Hepatocyte (in vitro differentiated cells): ENCODE measurements at regions not wholly inside any gene's neighbourhood (a gene's known extent, or its start where the extent isn't known, plus 50 kb on each side); places are given as distances from the start of the nearest gene placed in this dataset.

Experiments used
- DNase-seq: peaks from one replicate; pipeline ENCODE4 v3.0.0-alpha.2; 2016; ENCODE audit warnings: low spot score
- H2AFZ ChIP-seq: fragments of 200-600 bp; sonication (generic); 2 replicates; pipeline ENCODE4 v1.6.0; 2016; ENCODE audit warnings: antibody characterized with exemption, mild to moderate bottlenecking
- H3K27ac ChIP-seq: fragments of 200-600 bp; sonication (generic); 2 replicates; pipeline ENCODE4 v1.5.1; 2016; ENCODE audit warnings: mild to moderate bottlenecking
- H3K27me3 ChIP-seq: fragments of 200-600 bp; sonication (generic); 2 replicates; pipeline ENCODE4 v1.6.1; 2016
- H3K36me3 ChIP-seq: fragments of 200-600 bp; sonication (generic); replicated peaks from 2 replicates; pipeline ENCODE4 v1.5.1; 2016; ENCODE audit warnings: low read depth; ENCODE audit not compliant: insufficient read depth
- H3K4me1 ChIP-seq: fragments of 200-600 bp; sonication (generic); 2 replicates; pipeline ENCODE4 v1.5.1; 2016; ENCODE audit warnings: mild to moderate bottlenecking, moderate library complexity; ENCODE audit not compliant: insufficient read depth
- H3K4me2 ChIP-seq: fragments of 200-600 bp; sonication (generic); 2 replicates; pipeline ENCODE4 v1.6.0; 2016
- H3K4me3 ChIP-seq: fragments of 200-600 bp; sonication (generic); 2 replicates; pipeline ENCODE4 v1.5.1; 2016; ENCODE audit warnings: mild to moderate bottlenecking
- H3K79me2 ChIP-seq: fragments of 200-600 bp; sonication (generic); 2 replicates; pipeline ENCODE4 v1.6.0; 2017; ENCODE audit warnings: mild to moderate bottlenecking
- H3K9me2 ChIP-seq: fragments of 200-600 bp; sonication (generic); replicated peaks from 2 replicates; pipeline ENCODE4 v1.6.0; 2017; ENCODE audit warnings: mild to moderate bottlenecking; ENCODE audit not compliant: insufficient read depth
- H3K9me3 ChIP-seq: fragments of 200-600 bp; sonication (generic); 2 replicates; pipeline ENCODE4 v1.5.1; 2016; ENCODE audit warnings: low read depth, mild to moderate bottlenecking
- H4K20me1 ChIP-seq: fragments of 200-600 bp; sonication (generic); 2 replicates; pipeline ENCODE4 v1.6.0; 2016; ENCODE audit warnings: mild to moderate bottlenecking; ENCODE audit not compliant: insufficient read depth, poor library complexity, severe bottlenecking
- CTCF ChIP-seq: fragments of 200-600 bp; sonication (generic); IDR thresholded peaks from 2 replicates; pipeline ENCODE4 v1.5.1; 2016; ENCODE audit warnings: antibody characterized with exemption, mild to moderate bottlenecking; ENCODE audit not compliant: poor library complexity
- EZH2 ChIP-seq: fragments of 200-600 bp; sonication (generic); IDR thresholded peaks from 2 replicates; pipeline ENCODE4 v1.6.1; 2016; ENCODE audit warnings: antibody characterized with exemption, mild to moderate bottlenecking, borderline replicate concordance
- EZH2phosphoT487 ChIP-seq: fragments of 200-600 bp; sonication (generic); IDR thresholded peaks from one replicate; pipeline ENCODE4 v1.6.1; 2018; ENCODE audit warnings: antibody characterized with exemption, mild to moderate bottlenecking, low read depth, moderate library complexity; ENCODE audit not compliant: unreplicated experiment, severe bottlenecking
- WGBS: methylation state at CpG from one replicate; pipeline ENCODE4 v1.1.6; 2016; ENCODE audit warnings: low lambda C conversion rate; ENCODE audit errors: missing lambda C conversion rate; 5-methylcytosine and 5-hydroxymethylcytosine counted together

- Histone ChIP-seq H3K4me2 (no peak overlapping the region), H3K27me3 (no peaks in the 10 kb centered on the region), H3K27ac (no peak overlapping the region), H3K36me3 (no peaks in the 10 kb centered on the region), H2AFZ (no peak overlapping the region), H3K9me3 (no peaks in the 10 kb centered on the region), H4K20me1 (no peaks in the 10 kb centered on the region), H3K9me2 (no peaks in the 10 kb centered on the region), H3K4me1 (no peaks in the 10 kb centered on the region), H3K79me2 (no peaks in the 10 kb centered on the region), H3K4me3 (no peak overlapping the region)
- no peak for TF ChIP-seq CTCF
- TF ChIP-seq EZH2phosphoT487, result no peak
- no peak for TF ChIP-seq EZH2
- no peak for DNase-seq
- 94% methylated on average over 4 of the region's 4 CpGs for WGBS
Measured at GRCh38 chr5:68518286-68518685, 302.7 kb downstream of the PIK3R1 start.

- Histone ChIP-seq H3K27me3 (no peaks in the 10 kb centered on the region), H3K36me3 (no peaks in the 10 kb centered on the region), H4K20me1 (no peaks in the 10 kb centered on the region), H3K4me3 (no peak overlapping the region), H3K9me3 (no peaks in the 10 kb centered on the region), H3K27ac (no peak overlapping the region), H2AFZ (no peak overlapping the region), H3K4me2 (no peak overlapping the region), H3K79me2 (no peaks in the 10 kb centered on the region), H3K4me1 (no peaks in the 10 kb centered on the region), H3K9me2 (no peaks in the 10 kb centered on the region)
- no peak for DNase-seq
- 90% methylated on average over 3 of the region's 3 CpGs for WGBS
- TF ChIP-seq EZH2 (no peak), EZH2phosphoT487 (no peak), CTCF (no peak)
Measured at GRCh38 chr5:68519143-68519542, 303.6 kb downstream of the PIK3R1 start.

GRCh38 chr5:68521776-68522175 is 306.2 kb downstream of the PIK3R1 start:
- H4K20me1 ChIP-seq, result no peaks in the 10 kb centered on the region
- 100% methylated on average over 1 of the region's 1 CpG for WGBS
- no peaks in the 10 kb centered on the region for H3K9me2 ChIP-seq
- H3K4me1 ChIP-seq, result no peaks in the 10 kb centered on the region
- no peak overlapping the region for H3K4me2 ChIP-seq
- TF ChIP-seq EZH2 (no peak), CTCF (no peak), EZH2phosphoT487 (no peak)
- no peaks in the 10 kb centered on the region for H3K79me2 ChIP-seq
- no peak overlapping the region for H3K4me3 ChIP-seq
- no peak overlapping the region for H2AFZ ChIP-seq
- no peaks in the 10 kb centered on the region for H3K36me3 ChIP-seq
- H3K27me3 ChIP-seq, result no peaks in the 10 kb centered on the region
- peak overlapping the region; percentile 84 for H3K27ac ChIP-seq
- H3K9me3 ChIP-seq, result no peaks in the 10 kb centered on the region
- DNase-seq, result no peak

- Histone ChIP-seq H3K36me3 (no peaks in the 10 kb centered on the region), H2AFZ (peak overlapping the region; percentile 4), H3K9me2 (no peaks in the 10 kb centered on the region), H3K27ac (peak overlapping the region; percentile 84), H3K4me3 (no peak overlapping the region), H4K20me1 (no peaks in the 10 kb centered on the region), H3K79me2 (no peaks in the 10 kb centered on the region), H3K9me3 (peaks cover under 1% of the 10 kb centered on the region), H3K4me2 (peak overlapping the region; percentile 7), H3K4me1 (no peaks in the 10 kb centered on the region), H3K27me3 (no peaks in the 10 kb centered on the region)
- TF ChIP-seq CTCF, result no peak
- no peak for TF ChIP-seq EZH2phosphoT487
- TF ChIP-seq EZH2, result no peak
- 76% methylated on average over 4 of the region's 4 CpGs for WGBS
- DNase-seq, result peak; percentile 28
Measured at GRCh38 chr5:68522863-68523262, 307.3 kb downstream of the PIK3R1 start.
